Small intestine (tissue), 7 donors: ENCODE measurements at regions not wholly inside any gene's neighbourhood (a gene's known extent, or its start where the extent isn't known, plus 50 kb on each side); places are given as distances from the start of the nearest gene placed in this dataset.
A peak's percentile ranks its signal among the peaks of the same experiment; 100 is the strongest.

Source experiments
- DNase-seq, 2 donors: peaks; one replicate each; pipeline versions ENCODE4 v3.0.0 to v3.0.0-alpha.2; 2013
- FAIRE-seq: peaks from 2 replicates; lab custom pipeline; 2012; peaks lifted over from hg19 to GRCh38; lab: Jason Lieb, UNC
- H3K27ac ChIP-seq, 3 donors: one replicate each; pipeline ENCODE4 v1.5.1; 2013; ENCODE audit warnings: low read length in 2 of 3, mild to moderate bottlenecking in 2 of 3, control low read depth in 1 of 3, inconsistent platforms in 1 of 3, low read depth in 1 of 3, moderate library complexity in 1 of 3
- H3K27me3 ChIP-seq, 3 donors: one replicate each; pipeline ENCODE4 v1.6.1; 2013; ENCODE audit warnings: low read length in 3 of 3, inconsistent platforms in 1 of 3; ENCODE audit not compliant: control insufficient read depth in 3 of 3, insufficient read depth in 3 of 3
- H3K36me3 ChIP-seq, 3 donors: one replicate each; pipeline ENCODE4 v1.6.1; 2013; ENCODE audit warnings: low read length in 3 of 3, inconsistent platforms in 1 of 3, low read depth in 1 of 3, mild to moderate bottlenecking in 1 of 3, moderate library complexity in 1 of 3; ENCODE audit not compliant: control insufficient read depth in 3 of 3, insufficient read depth in 2 of 3
- H3K4me1 ChIP-seq, 3 donors: one replicate each; pipeline ENCODE4 v1.6.1; 2013; ENCODE audit warnings: low read length in 2 of 3, inconsistent platforms in 1 of 3, low read depth in 1 of 3, mild to moderate bottlenecking in 1 of 3, moderate library complexity in 1 of 3; ENCODE audit not compliant: control insufficient read depth in 3 of 3, insufficient read depth in 2 of 3
- H3K4me3 ChIP-seq, 3 donors: one replicate each; pipeline ENCODE4 v1.5.1; 2013; ENCODE audit warnings: low read length in 3 of 3, control low read depth in 1 of 3, inconsistent platforms in 1 of 3, low read depth in 1 of 3, mild to moderate bottlenecking in 1 of 3, moderate library complexity in 1 of 3
- H3K9me3 ChIP-seq, 2 donors: one replicate each; pipeline ENCODE4 v1.6.1; 2013; ENCODE audit warnings: low read depth in 1 of 2, low read length in 1 of 2; ENCODE audit not compliant: control insufficient read depth in 2 of 2, insufficient read depth in 1 of 2
- WGBS, 3 donors: extraction: QIAGEN DNeasy Blood & Tissue Kit; methylation state at CpG; one replicate each; pipeline ENCODE4 v1.1.7; 2013; 5-methylcytosine and 5-hydroxymethylcytosine counted together
- donor health status: healthy with polysubstance abuse.
- donor health status: control.
- donor health status: control.
- donor health status: Bipolar disorder and iron deficiency.
- donor health status: healthy.

GRCh38 chr14:84959851-84960520 is 570.0 kb upstream of the FLRT2 start:
- Histone ChIP-seq H3K9me3 (peaks cover 0 to 3% of the 10 kb centered on the region in 2 donors), H3K36me3 (no peaks in the 10 kb centered on the region), H3K27me3 (no peaks in the 10 kb centered on the region), H3K4me3 (no peak overlapping the region), H3K4me1 (no peaks in the 10 kb centered on the region), H3K27ac (no peak overlapping the region)
- DNase-seq (no peak), FAIRE-seq (no peak)
- WGBS, 3 donors = 74 to 77% (median 74%) methylated on average over 7 of the region's 7 CpGs

- H3K27ac ChIP-seq = no peak overlapping the region
- no peaks in the 10 kb centered on the region for H3K4me1 ChIP-seq
- H3K27me3 ChIP-seq = no peaks in the 10 kb centered on the region
- no peak overlapping the region for H3K4me3 ChIP-seq
- DNase-seq (peak in 1 of 2 donors; percentile 8), FAIRE-seq (no peak)
- H3K9me3 ChIP-seq = peaks cover 0 to 3% of the 10 kb centered on the region in 2 donors
- 56 to 84% (median 76%) methylated on average over 2 of the region's 2 CpGs for WGBS, 3 donors
- no peaks in the 10 kb centered on the region for H3K36me3 ChIP-seq
Observed at GRCh38 chr14:84961637-84962036, 568.3 kb upstream of the FLRT2 start.

GRCh38 chr14:84963518-84963917 is 566.4 kb upstream of the FLRT2 start:
- Histone ChIP-seq H3K9me3 (peaks cover 0 to 3% of the 10 kb centered on the region in 2 donors), H3K27ac (no peak overlapping the region), H3K4me1 (no peaks in the 10 kb centered on the region), H3K27me3 (no peaks in the 10 kb centered on the region), H3K4me3 (no peak overlapping the region), H3K36me3 (no peaks in the 10 kb centered on the region)
- FAIRE-seq (no peak), DNase-seq (no peak)
- WGBS, 3 donors = 19 to 66% (median 37%) methylated on average over 5 of the region's 5 CpGs

GRCh38 chr14:84965279-84965678 is 564.7 kb upstream of the FLRT2 start:
- no peaks in the 10 kb centered on the region for H3K9me3 ChIP-seq
- H3K4me3 ChIP-seq = no peak overlapping the region
- H3K27ac ChIP-seq = no peak overlapping the region
- H3K4me1 ChIP-seq = no peaks in the 10 kb centered on the region
- WGBS, 3 donors = 75 to 84% (median 79%) methylated on average over 4 of the region's 4 CpGs
- DNase-seq (no peak), FAIRE-seq (no peak)
- no peaks in the 10 kb centered on the region for H3K27me3 ChIP-seq
- no peaks in the 10 kb centered on the region for H3K36me3 ChIP-seq

- H3K4me3 ChIP-seq = no peak overlapping the region
- FAIRE-seq (no peak), DNase-seq (no peak)
- H3K9me3 ChIP-seq = no peaks in the 10 kb centered on the region
- no peak overlapping the region for H3K27ac ChIP-seq
- no peaks in the 10 kb centered on the region for H3K36me3 ChIP-seq
- no peaks in the 10 kb centered on the region for H3K27me3 ChIP-seq
- H3K4me1 ChIP-seq = no peaks in the 10 kb centered on the region
- WGBS, 3 donors = 64 to 80% (median 69%) methylated on average over 4 of the region's 4 CpGs
Observed at GRCh38 chr14:84969501-84969900, 560.4 kb upstream of the FLRT2 start.

- Histone ChIP-seq H3K27ac (no peak overlapping the region), H3K9me3 (no peaks in the 10 kb centered on the region), H3K36me3 (no peaks in the 10 kb centered on the region), H3K4me1 (no peaks in the 10 kb centered on the region), H3K4me3 (no peak overlapping the region), H3K27me3 (no peaks in the 10 kb centered on the region)
- no peak for FAIRE-seq
- 17 to 38% (median 30%) methylated on average over 2 of the region's 2 CpGs for WGBS, 3 donors
- DNase-seq = no peak
Observed at GRCh38 chr14:84975241-84975902, 554.6 kb upstream of the FLRT2 start.

GRCh38 chr14:84976805-84977204 is 553.1 kb upstream of the FLRT2 start:
- DNase-seq (no peak), FAIRE-seq (no peak)
- Histone ChIP-seq H3K27ac (no peak overlapping the region), H3K36me3 (no peaks in the 10 kb centered on the region), H3K4me1 (no peaks in the 10 kb centered on the region), H3K27me3 (no peaks in the 10 kb centered on the region), H3K4me3 (no peak overlapping the region), H3K9me3 (no peaks in the 10 kb centered on the region)
- 73 to 95% (median 94%) methylated on average over 2 of the region's 2 CpGs for WGBS, 3 donors

GRCh38 chr14:84987042-84987441 is 542.9 kb upstream of the FLRT2 start:
- Histone ChIP-seq H3K36me3 (no peaks in the 10 kb centered on the region), H3K4me3 (no peak overlapping the region), H3K27me3 (no peaks in the 10 kb centered on the region), H3K4me1 (no peaks in the 10 kb centered on the region), H3K9me3 (peaks cover 0 to 1% of the 10 kb centered on the region in 2 donors), H3K27ac (no peak overlapping the region)
- DNase-seq (no peak), FAIRE-seq (no peak)
- WGBS, 3 donors = 35 to 73% (median 38%) methylated on average over 1 of the region's 1 CpG
